Fibroblast of pulmonary artery (primary cell): ENCODE measurements at regions not wholly inside any gene's neighbourhood (a gene's known extent, or its start where the extent isn't known, plus 50 kb on each side); places are given as distances from the start of the nearest gene placed in this dataset.

Source experiments
- DNase-seq: peaks from one replicate; pipeline ENCODE4 v3.0.0-alpha.2; 2010; ENCODE audit warnings: low read depth
- H3K4me3 ChIP-seq: replicated peaks from 2 replicates; pipeline ENCODE4 v1.5.1; 2011; ENCODE audit warnings: low read depth, mild to moderate bottlenecking, control low read depth, low read length, moderate library complexity
- TF ChIP-seq, protein P1 (sequence below): IDR thresholded peaks from 2 replicates; pipeline ENCODE4 v1.5.1; 2011; ENCODE audit warnings: mild to moderate bottlenecking, control low read depth, low read length, inconsistent platforms; ENCODE audit errors: missing control alignments

DNA sequence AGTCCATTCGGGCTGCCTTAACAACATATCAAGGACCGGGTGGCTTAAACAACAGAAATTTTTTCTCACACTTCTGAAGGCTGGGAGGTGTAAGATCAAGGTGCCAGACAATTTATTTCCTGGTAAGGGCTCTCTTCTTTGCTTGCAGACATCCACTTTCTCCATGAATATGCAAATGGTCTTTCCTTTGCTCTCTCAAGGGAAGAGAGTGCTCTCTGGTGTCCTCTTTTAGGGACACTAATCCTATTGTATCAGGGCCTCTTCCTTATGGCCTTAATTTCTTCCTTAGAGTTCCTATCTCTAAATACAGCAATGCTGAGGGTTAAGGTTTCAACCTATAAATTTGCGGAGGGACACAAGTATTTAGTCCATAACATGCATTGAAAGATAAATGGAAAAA is 770.8 kb downstream of the DSC3 start:
- DNase-seq = no peak
- TF ChIP-seq, protein P1, sequence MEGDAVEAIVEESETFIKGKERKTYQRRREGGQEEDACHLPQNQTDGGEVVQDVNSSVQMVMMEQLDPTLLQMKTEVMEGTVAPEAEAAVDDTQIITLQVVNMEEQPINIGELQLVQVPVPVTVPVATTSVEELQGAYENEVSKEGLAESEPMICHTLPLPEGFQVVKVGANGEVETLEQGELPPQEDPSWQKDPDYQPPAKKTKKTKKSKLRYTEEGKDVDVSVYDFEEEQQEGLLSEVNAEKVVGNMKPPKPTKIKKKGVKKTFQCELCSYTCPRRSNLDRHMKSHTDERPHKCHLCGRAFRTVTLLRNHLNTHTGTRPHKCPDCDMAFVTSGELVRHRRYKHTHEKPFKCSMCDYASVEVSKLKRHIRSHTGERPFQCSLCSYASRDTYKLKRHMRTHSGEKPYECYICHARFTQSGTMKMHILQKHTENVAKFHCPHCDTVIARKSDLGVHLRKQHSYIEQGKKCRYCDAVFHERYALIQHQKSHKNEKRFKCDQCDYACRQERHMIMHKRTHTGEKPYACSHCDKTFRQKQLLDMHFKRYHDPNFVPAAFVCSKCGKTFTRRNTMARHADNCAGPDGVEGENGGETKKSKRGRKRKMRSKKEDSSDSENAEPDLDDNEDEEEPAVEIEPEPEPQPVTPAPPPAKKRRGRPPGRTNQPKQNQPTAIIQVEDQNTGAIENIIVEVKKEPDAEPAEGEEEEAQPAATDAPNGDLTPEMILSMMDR = no peak
- H3K4me3 ChIP-seq = no peak overlapping the region

DNA sequence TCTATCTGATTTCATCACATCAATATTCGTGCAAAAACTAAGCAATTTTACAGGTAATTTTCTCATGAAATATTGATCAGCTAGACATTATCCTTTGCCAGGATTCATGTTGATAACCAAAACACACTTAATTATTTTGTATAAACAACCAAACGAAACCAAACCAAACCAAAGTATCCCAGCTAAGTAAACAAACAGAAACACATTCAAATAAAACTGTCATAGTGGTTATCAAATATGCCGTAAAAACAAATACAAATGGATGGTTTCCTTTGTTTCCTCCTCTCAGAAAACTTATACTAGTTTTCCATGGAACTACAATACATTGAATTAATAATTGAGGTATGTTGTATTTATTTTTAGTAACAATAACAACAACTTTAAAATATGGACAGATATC is 777.4 kb downstream of the DSC3 start:
- TF ChIP-seq, protein P1 = no peak
- DNase-seq = no peak

DNA sequence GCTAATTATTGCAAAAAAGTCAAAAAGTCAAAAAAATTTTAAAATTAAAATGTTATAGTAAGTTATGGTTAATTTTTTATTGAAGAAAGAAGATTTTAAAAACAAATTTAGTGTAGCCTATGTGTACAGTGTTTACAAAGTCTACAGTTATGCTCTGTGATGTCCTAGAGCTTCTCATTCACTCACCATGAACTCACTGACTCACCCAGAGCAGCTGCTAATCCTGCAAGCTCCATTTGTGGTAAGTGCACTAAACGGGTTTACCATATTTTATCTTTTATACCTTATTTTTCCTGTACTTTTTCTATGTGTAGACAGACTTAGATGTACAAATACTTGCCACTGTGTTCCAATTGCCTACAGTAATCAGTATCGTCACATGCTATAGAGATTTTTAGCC is 788.2 kb downstream of the DSC3 start:
- H3K4me3 ChIP-seq = no peak overlapping the region
- DNase-seq = no peak
- TF ChIP-seq, protein P1 = no peak

More for the DNA sequence above, 777.4 kb downstream of the DSC3 start:
- no peak overlapping the region for H3K4me3 ChIP-seq

DNA sequence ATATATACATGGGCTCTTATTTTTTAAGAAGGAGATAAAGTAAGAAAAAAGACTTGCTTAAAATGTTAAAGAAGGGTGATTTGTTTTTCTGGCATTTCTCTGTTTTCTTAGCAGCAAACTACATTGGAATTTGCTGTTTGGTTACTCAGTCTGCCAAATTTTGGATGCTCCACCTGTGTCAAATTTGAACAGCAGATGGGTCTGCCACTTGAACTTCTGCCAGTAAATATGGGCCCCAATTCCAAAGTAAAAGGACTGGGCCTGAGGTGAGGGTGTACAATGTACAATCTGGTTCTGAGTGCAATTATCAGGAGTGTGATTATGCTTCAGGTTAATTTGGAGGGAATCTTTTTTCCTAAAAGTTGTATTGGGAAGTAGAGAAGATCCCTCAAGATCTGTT is 794.5 kb downstream of the DSC3 start:
- DNase-seq = no peak
- H3K4me3 ChIP-seq = no peak overlapping the region
- TF ChIP-seq, protein P1 = no peak

DNA sequence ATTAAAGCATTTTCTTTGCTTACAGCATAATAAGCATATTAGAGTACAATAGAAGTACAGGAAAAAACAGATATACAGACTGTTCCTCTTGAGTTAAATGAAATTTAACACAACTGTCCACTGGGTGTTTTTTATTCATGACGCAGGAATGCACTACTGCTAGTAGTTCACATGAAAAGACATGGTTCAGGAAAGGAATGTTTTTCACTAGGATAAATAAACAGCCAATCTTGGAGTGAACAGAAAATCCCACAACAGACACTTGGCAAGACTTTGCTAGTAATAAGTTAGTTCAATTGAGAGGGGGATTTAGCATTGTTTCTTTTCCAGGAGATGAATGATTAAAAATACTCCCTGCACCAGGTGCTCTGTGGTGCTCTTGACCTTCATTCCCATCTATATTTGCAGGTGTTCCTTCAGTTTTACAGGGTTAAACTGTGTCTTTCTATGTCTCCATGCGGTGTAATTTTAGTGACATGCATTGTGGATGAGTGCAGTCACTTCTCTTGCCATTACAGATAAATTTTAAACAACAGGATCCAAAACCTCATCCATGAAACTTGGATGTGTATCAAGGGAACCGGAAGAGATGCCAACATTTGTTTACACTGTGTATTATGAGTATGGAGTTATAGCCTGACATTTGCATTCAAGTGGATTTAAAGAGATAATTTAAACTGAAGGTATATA is 796.6 kb downstream of the DSC3 start:
- H3K4me3 ChIP-seq = no peak overlapping the region
- TF ChIP-seq, protein P1 = no peak

DNA sequence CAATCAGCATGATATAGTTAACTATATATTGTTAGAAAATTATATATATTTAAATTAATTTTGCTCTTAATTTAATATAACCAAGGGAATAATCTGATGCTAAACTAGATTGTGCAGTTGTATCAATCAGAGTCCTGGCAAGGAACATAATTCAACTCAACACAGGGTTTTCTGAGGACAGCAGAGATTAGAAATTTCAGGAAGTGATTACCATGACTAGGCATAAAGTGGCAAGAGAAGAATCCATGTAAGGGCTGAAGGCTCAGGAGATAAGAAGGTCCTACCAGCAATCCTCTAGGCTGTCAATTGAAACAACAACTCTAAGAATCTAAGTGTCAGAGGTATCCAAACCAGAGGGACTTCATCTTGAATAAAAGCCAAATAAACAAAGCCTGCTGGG is 807.8 kb downstream of the DSC3 start:
- DNase-seq = no peak
- H3K4me3 ChIP-seq = no peak overlapping the region
- TF ChIP-seq, protein P1 = no peak

More for the DNA sequence above, 796.6 kb downstream of the DSC3 start:
- no peak for DNase-seq

DNA sequence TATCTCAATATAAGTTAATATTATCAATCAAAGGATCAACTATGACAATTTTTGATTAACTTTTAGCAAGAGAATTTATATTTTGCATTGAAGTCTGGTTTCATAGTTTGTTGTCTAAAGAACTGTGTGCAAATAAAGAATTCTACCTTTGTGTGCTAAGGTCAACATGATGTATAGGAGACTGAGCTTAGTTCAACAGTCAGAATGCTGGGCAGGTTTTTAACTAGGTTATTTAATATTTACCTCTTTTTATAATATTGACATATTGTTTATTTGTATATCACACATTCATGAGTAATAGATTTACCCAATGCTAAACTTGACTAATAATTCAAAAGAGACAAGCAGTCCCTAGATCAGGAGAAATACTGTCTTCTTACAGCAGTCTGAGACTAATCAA is 831.4 kb downstream of the DSC3 start:
- H3K4me3 ChIP-seq = no peak overlapping the region
- no peak for DNase-seq
- TF ChIP-seq, protein P1 = no peak
